Fibroblast of gingiva (primary cell): ENCODE measurements at regions not wholly inside any gene's neighbourhood (a gene's known extent, or its start where the extent isn't known, plus 50 kb on each side); places are given as distances from the start of the nearest gene placed in this dataset.
"Not testable (repeated sequence)": the region's sequence is repeated elsewhere in the genome, so short reads cannot be mapped to it uniquely, and the experiment has no call there.

Source experiments
- DNase-seq: peaks from one replicate; pipeline ENCODE4 v3.0.0-alpha.2; 2011; ENCODE audit warnings: low read depth

- DNase-seq, result no peak
Observed at GRCh38 chr7:96827701-96828100, 118.1 kb upstream of the SEM1 start.

- not testable (repeated sequence) for DNase-seq
Observed at GRCh38 chr7:96829121-96829520, 119.5 kb upstream of the SEM1 start.

- no peak for DNase-seq
Observed at GRCh38 chr7:96831446-96831845, 121.8 kb upstream of the SEM1 start.

- DNase-seq, result no peak
Observed at GRCh38 chr7:96832092-96832662, 122.5 kb upstream of the SEM1 start.

GRCh38 chr7:96833676-96834453 is 124.2 kb upstream of the SEM1 start:
- DNase-seq, result no peak

GRCh38 chr7:96836456-96836855 is 126.8 kb upstream of the SEM1 start:
- no peak for DNase-seq

- no peak for DNase-seq
Observed at GRCh38 chr7:96837593-96837992, 127.9 kb upstream of the SEM1 start.

- DNase-seq, result no peak
Observed at GRCh38 chr7:96838481-96838880, 128.8 kb upstream of the SEM1 start.

GRCh38 chr7:96855139-96855538 is 145.5 kb upstream of the SEM1 start:
- DNase-seq, result no peak

- no peak for DNase-seq
Observed at GRCh38 chr7:96855691-96856090, 146.0 kb upstream of the SEM1 start.

- DNase-seq, result no peak
Observed at GRCh38 chr7:96869538-96869937, 135.8 kb upstream of the DLX6 start.

GRCh38 chr7:96870185-96870584 is 135.2 kb upstream of the DLX6 start:
- no peak for DNase-seq

- no peak for DNase-seq
Observed at GRCh38 chr7:96870934-96871333, 134.4 kb upstream of the DLX6 start.

GRCh38 chr7:96887426-96887825 is 117.9 kb upstream of the DLX6 start:
- no peak for DNase-seq

- DNase-seq, result no peak
Observed at GRCh38 chr7:96899108-96899507, 106.2 kb upstream of the DLX6 start.

- DNase-seq, result no peak
Observed at GRCh38 chr7:96901822-96902445, 103.4 kb upstream of the DLX6 start.

- DNase-seq, result no peak
Observed at GRCh38 chr7:96903906-96904305, 101.4 kb upstream of the DLX6 start.

- no peak for DNase-seq
Observed at GRCh38 chr7:96910486-96910885, 94.9 kb upstream of the DLX6 start.

- DNase-seq, result no peak
Observed at GRCh38 chr7:96915029-96915428, 90.3 kb upstream of the DLX6 start.

- no peak for DNase-seq
Observed at GRCh38 chr7:96920064-96920463, 85.3 kb upstream of the DLX6 start.

GRCh38 chr7:96920713-96921112 is 84.6 kb upstream of the DLX6 start:
- no peak for DNase-seq

- no peak for DNase-seq
Observed at GRCh38 chr7:96921231-96921630, 84.1 kb upstream of the DLX6 start.

GRCh38 chr7:96921771-96922170 is 83.6 kb upstream of the DLX6 start:
- DNase-seq, result no peak

GRCh38 chr7:96923345-96923744 is 82.0 kb upstream of the DLX6 start:
- DNase-seq, result not testable (repeated sequence)
